ENCODE measurements at regions not wholly inside any gene's neighbourhood (a gene's known extent, or its start where the extent isn't known, plus 50 kb on each side); places are given as distances from the start of the nearest gene placed in this dataset.
"Not testable (repeated sequence)": the region's sequence is repeated elsewhere in the genome, so short reads cannot be mapped to it uniquely, and the experiment has no call there.

DNA sequence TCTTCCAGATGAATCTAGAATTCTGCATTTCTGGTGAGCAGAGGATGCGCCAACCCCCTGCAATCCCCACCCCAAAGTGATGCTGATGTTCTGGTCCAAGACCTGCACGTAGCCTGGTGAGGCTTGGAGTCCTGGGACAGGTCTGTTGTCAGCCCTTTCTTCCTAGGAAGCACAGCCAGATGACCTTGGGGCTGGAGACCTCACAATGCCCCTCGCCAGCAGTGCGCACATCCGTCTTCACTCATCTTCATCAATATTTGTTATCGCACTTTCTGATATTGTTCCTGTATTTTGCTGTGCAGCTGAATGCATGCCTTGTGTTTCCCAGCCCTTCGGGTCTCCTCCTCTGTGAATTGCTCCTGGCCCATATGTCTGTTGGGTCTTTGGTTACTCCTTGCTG lies 4222.8 kb upstream of the OR11H1 start:
- H3K27ac ChIP-seq (ENCODE audit: low read depth in 1 of 3, low read length in 2 of 3); H3K4me1 ChIP-seq (ENCODE audit: control insufficient read depth in 3 of 3, insufficient read depth in 2 of 3, low read depth in 1 of 3, low read length in 2 of 3); H3K4me3 ChIP-seq (ENCODE audit: low read depth in 1 of 3, low read length in 3 of 3); DNase-seq; FAIRE-seq; H3K27me3 ChIP-seq (ENCODE audit: control insufficient read depth in 3 of 3, insufficient read depth in 3 of 3, low read length in 3 of 3); H3K36me3 ChIP-seq (ENCODE audit: control insufficient read depth in 3 of 3, insufficient read depth in 2 of 3, low read depth in 1 of 3, low read length in 3 of 3): not testable (repeated sequence)
- peaks cover 7 to 13% of the 10 kb centered on the region in 2 donors for H3K9me3 ChIP-seq (ENCODE audit: control insufficient read depth in 2 of 2, insufficient read depth in 1 of 2, low read depth in 1 of 2, low read length in 1 of 2)
- WGBS, 3 donors = 79 to 81% (median 81%) methylated on average over 7 of the region's 7 CpGs

DNA sequence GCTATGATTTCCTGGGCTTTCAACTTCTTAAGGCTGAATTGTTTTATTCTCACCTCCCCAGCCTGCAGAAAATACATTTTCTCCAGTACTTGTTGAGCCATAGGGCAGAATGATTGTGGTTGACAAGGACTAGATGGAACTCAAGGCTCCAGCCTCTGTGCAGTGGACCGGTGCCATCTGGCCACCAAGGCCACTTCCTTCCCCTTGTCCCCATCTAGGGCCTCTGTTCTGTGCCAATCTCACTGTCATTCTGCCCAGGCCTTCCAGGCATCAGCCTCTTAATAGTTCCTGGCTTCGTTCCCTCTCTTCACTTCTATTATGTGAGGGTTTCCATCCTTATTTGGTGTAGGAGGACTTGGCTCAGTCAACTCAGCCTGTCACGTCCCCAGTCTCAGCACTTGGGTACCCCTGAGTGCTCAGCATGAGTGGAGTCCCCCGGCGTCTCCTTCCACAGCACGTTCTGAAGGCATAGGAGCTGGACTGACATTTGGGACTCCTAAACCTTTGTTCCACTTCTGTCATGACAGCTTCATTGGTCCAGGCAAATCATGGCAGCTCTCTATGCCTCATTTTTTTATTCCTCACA lies 4221.0 kb upstream of the OR11H1 start:
- DNase-seq; H3K27ac ChIP-seq (ENCODE audit: low read depth in 1 of 3, low read length in 2 of 3); H3K36me3 ChIP-seq (ENCODE audit: control insufficient read depth in 3 of 3, insufficient read depth in 2 of 3, low read depth in 1 of 3, low read length in 3 of 3); H3K4me3 ChIP-seq (ENCODE audit: low read depth in 1 of 3, low read length in 3 of 3); H3K4me1 ChIP-seq (ENCODE audit: control insufficient read depth in 3 of 3, insufficient read depth in 2 of 3, low read depth in 1 of 3, low read length in 2 of 3); FAIRE-seq; H3K27me3 ChIP-seq (ENCODE audit: control insufficient read depth in 3 of 3, insufficient read depth in 3 of 3, low read length in 3 of 3): not testable (repeated sequence)
- 72 to 73% (median 73%) methylated on average over 6 of the region's 6 CpGs for WGBS, 3 donors
- peaks cover 7 to 13% of the 10 kb centered on the region in 2 donors for H3K9me3 ChIP-seq (ENCODE audit: control insufficient read depth in 2 of 2, insufficient read depth in 1 of 2, low read depth in 1 of 2, low read length in 1 of 2)

DNA sequence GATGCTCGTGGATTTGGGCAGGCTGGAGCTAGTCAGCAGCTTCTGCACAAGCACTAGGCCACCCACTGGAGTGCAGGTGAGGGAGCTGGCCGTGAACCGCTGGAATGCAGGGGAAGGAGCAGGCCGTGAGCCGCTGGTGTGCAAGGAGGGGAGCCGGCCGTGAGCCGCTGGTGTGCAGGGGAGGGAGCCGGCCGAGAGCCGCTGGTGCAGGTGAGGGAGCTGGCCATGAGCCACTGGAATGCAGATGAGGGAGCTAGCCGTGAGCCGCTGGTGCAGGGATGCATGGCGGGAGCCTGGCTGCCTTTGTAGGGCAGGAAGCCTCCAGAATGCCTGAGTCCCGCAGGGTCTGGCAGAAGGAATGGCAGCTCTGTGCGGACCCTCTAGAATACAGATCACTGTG lies 4220.0 kb upstream of the OR11H1 start:
- 82 to 86% (median 85%) methylated on average over 16 of the region's 16 CpGs for WGBS, 3 donors
- no peaks in the 10 kb centered on the region for H3K27me3 ChIP-seq (ENCODE audit: control insufficient read depth in 3 of 3, insufficient read depth in 3 of 3, low read length in 3 of 3)
- H3K4me1 ChIP-seq (ENCODE audit: control insufficient read depth in 3 of 3, insufficient read depth in 2 of 3, low read depth in 1 of 3, low read length in 2 of 3) = no peaks in the 10 kb centered on the region
- no peaks in the 10 kb centered on the region for H3K36me3 ChIP-seq (ENCODE audit: control insufficient read depth in 3 of 3, insufficient read depth in 2 of 3, low read depth in 1 of 3, low read length in 3 of 3)
- no peak overlapping the region for H3K27ac ChIP-seq (ENCODE audit: low read depth in 1 of 3, low read length in 2 of 3)
- H3K4me3 ChIP-seq (ENCODE audit: low read depth in 1 of 3, low read length in 3 of 3) = no peak overlapping the region
- H3K9me3 ChIP-seq (ENCODE audit: control insufficient read depth in 2 of 2, insufficient read depth in 1 of 2, low read depth in 1 of 2, low read length in 1 of 2) = peaks cover 7 to 14% of the 10 kb centered on the region in 2 donors
- FAIRE-seq = no peak
- DNase-seq = no peak

DNA sequence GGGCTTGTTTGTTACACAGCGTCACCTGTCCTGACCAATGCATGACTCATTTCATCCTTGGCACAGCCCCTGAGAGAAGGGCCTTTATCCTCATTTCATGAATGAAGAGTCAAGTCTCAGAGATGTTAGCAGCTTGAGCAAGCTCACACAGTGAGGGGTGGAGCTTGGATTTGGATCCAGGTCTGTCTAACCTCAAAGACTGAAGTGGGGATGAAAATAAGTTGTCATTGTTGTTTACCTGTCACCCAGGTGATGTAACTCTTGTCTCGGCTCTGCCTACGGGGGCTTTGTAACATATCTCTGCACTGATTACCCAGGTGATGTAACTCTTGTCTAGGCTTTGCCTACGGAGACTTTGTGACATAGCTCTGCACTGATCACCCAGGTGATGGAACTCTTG lies 4218.2 kb upstream of the OR11H1 start:
- not testable (repeated sequence) for H3K4me1 ChIP-seq (ENCODE audit: control insufficient read depth in 3 of 3, insufficient read depth in 2 of 3, low read depth in 1 of 3, low read length in 2 of 3); FAIRE-seq; DNase-seq; H3K27me3 ChIP-seq (ENCODE audit: control insufficient read depth in 3 of 3, insufficient read depth in 3 of 3, low read length in 3 of 3); H3K27ac ChIP-seq (ENCODE audit: low read depth in 1 of 3, low read length in 2 of 3); H3K36me3 ChIP-seq (ENCODE audit: control insufficient read depth in 3 of 3, insufficient read depth in 2 of 3, low read depth in 1 of 3, low read length in 3 of 3); H3K4me3 ChIP-seq (ENCODE audit: low read depth in 1 of 3, low read length in 3 of 3)
- WGBS, 3 donors = 55 to 65% (median 56%) methylated on average over 4 of the region's 4 CpGs
- H3K9me3 ChIP-seq (ENCODE audit: control insufficient read depth in 2 of 2, insufficient read depth in 1 of 2, low read depth in 1 of 2, low read length in 1 of 2) = peaks cover 7 to 14% of the 10 kb centered on the region in 2 donors

DNA sequence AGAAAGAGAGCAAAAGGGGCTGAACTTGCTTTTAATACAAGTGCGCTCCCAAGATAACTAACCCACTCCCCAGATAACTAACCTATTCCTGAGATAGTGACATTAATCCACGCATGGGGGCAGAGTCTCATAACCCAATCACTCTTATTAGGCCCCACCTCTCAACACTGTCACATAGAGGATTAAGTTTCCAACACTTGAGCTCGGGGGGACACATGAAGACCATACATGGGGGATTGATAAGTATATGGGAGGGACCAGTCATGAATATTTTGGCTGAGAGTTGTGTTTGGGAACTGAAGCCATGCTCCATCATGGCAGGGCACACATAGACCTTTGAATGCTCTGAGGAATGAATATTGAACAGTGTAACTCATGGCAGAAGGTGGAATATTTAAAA lies 4217.3 kb upstream of the OR11H1 start:
- H3K36me3 ChIP-seq (ENCODE audit: control insufficient read depth in 3 of 3, insufficient read depth in 2 of 3, low read depth in 1 of 3, low read length in 3 of 3); DNase-seq; FAIRE-seq; H3K27me3 ChIP-seq (ENCODE audit: control insufficient read depth in 3 of 3, insufficient read depth in 3 of 3, low read length in 3 of 3); H3K4me1 ChIP-seq (ENCODE audit: control insufficient read depth in 3 of 3, insufficient read depth in 2 of 3, low read depth in 1 of 3, low read length in 2 of 3); H3K4me3 ChIP-seq (ENCODE audit: low read depth in 1 of 3, low read length in 3 of 3); H3K27ac ChIP-seq (ENCODE audit: low read depth in 1 of 3, low read length in 2 of 3): not testable (repeated sequence)
- peaks cover 7 to 14% of the 10 kb centered on the region in 2 donors for H3K9me3 ChIP-seq (ENCODE audit: control insufficient read depth in 2 of 2, insufficient read depth in 1 of 2, low read depth in 1 of 2, low read length in 1 of 2)
- 45 to 55% (median 49%) methylated on average over 3 of the region's 3 CpGs for WGBS, 3 donors

DNA sequence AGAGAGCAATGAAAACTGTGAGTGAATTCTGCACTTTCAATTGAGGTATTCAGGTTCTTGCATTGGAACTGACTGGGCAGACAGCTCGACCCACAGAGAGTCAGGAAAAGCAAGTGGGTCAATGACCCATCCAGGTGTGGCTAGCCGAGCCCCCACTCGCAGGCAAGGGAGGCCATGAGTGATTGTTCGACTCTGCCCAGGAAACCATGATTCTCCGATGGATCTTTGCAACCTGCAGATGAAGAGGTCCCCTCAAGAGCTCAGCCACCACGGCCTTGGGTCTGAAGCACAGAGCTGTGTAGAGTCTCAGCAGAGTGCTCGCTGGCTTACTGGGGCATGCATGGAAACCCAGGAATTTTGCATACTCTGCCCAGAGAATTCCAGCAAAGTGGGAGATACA lies 4215.4 kb upstream of the OR11H1 start:
- H3K4me1 ChIP-seq (ENCODE audit: control insufficient read depth in 3 of 3, insufficient read depth in 2 of 3, low read depth in 1 of 3, low read length in 2 of 3); H3K36me3 ChIP-seq (ENCODE audit: control insufficient read depth in 3 of 3, insufficient read depth in 2 of 3, low read depth in 1 of 3, low read length in 3 of 3); H3K4me3 ChIP-seq (ENCODE audit: low read depth in 1 of 3, low read length in 3 of 3); DNase-seq; H3K27ac ChIP-seq (ENCODE audit: low read depth in 1 of 3, low read length in 2 of 3); H3K9me3 ChIP-seq (ENCODE audit: control insufficient read depth in 2 of 2, insufficient read depth in 1 of 2, low read depth in 1 of 2, low read length in 1 of 2); FAIRE-seq; H3K27me3 ChIP-seq (ENCODE audit: control insufficient read depth in 3 of 3, insufficient read depth in 3 of 3, low read length in 3 of 3): not testable (repeated sequence)
- 60 to 62% (median 60%) methylated on average over 7 of the region's 7 CpGs for WGBS, 3 donors

DNA sequence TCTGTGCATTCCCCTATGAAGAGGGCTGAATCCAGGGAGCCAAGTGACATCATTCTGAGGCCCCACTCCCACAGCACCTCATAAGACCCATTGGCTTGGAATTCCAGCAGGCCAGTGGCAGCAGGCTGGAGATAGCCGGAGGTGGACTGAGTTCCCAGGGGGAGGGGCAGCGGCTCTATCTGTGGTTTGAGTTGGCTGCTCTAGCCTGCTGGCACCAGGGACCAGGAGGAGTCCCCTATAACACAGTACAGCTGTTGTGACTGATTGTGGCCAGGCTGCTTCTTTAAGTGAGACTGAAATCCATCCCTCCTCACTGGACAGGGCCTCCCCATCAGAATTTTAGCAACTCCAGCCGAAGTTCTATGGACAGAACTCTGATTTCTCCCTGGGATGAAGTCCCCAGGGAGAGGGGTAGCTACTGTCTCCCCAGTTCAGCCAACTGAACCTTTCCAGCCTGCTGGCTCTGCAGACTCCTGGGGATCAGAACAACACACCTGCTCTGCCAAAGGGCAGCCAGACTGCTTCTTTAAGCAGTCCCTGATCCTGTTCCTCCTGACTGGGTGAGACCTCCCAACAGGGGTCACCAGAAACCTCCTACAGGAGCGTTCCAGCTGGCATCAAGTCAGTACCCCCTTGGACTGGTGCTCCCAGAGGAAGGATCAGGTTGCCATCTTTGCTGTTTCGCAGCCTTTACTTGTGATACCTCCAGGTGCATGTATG lies 4214.8 kb upstream of the OR11H1 start:
- not testable (repeated sequence) for H3K4me3 ChIP-seq (ENCODE audit: low read depth in 1 of 3, low read length in 3 of 3); H3K36me3 ChIP-seq (ENCODE audit: control insufficient read depth in 3 of 3, insufficient read depth in 2 of 3, low read depth in 1 of 3, low read length in 3 of 3); H3K4me1 ChIP-seq (ENCODE audit: control insufficient read depth in 3 of 3, insufficient read depth in 2 of 3, low read depth in 1 of 3, low read length in 2 of 3); FAIRE-seq; H3K27ac ChIP-seq (ENCODE audit: low read depth in 1 of 3, low read length in 2 of 3); H3K9me3 ChIP-seq (ENCODE audit: control insufficient read depth in 2 of 2, insufficient read depth in 1 of 2, low read depth in 1 of 2, low read length in 1 of 2); H3K27me3 ChIP-seq (ENCODE audit: control insufficient read depth in 3 of 3, insufficient read depth in 3 of 3, low read length in 3 of 3); DNase-seq
- WGBS, 3 donors = 38 to 44% (median 39%) methylated on average over 4 to 5 of the region's 5 CpGs

DNA sequence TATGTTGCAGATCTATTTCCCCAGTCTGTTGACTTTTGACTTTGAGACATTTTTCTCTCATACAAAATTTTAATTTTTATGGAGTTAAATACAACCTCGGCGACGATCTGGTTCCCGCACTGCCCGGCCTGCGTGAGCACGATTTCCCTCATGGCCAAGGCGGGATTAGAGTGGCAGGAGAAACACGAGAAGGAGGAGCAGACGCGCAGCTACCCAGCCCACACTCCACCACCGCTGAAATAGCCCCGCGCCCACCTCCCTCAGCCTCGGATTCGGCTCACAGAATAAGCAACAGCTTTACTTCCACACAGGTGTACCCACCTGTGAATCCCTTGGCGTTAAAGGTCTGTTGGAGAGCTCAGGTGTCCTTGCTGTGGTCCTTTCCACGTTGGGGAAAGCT lies 4209.4 kb upstream of the OR11H1 start:
- not testable (repeated sequence) for H3K4me3 ChIP-seq (ENCODE audit: low read depth in 1 of 3, low read length in 3 of 3); DNase-seq; FAIRE-seq; H3K27me3 ChIP-seq (ENCODE audit: control insufficient read depth in 3 of 3, insufficient read depth in 3 of 3, low read length in 3 of 3); H3K36me3 ChIP-seq (ENCODE audit: control insufficient read depth in 3 of 3, insufficient read depth in 2 of 3, low read depth in 1 of 3, low read length in 3 of 3); H3K27ac ChIP-seq (ENCODE audit: low read depth in 1 of 3, low read length in 2 of 3); H3K4me1 ChIP-seq (ENCODE audit: control insufficient read depth in 3 of 3, insufficient read depth in 2 of 3, low read depth in 1 of 3, low read length in 2 of 3); H3K9me3 ChIP-seq (ENCODE audit: control insufficient read depth in 2 of 2, insufficient read depth in 1 of 2, low read depth in 1 of 2, low read length in 1 of 2)
- 76 to 81% (median 77%) methylated on average over 18 of the region's 18 CpGs for WGBS, 3 donors

Data from small intestine (tissue), 7 donors.